ENCODE measurements at regions not wholly inside any gene's neighbourhood (a gene's known extent, or its start where the extent isn't known, plus 50 kb on each side); places are given as distances from the start of the nearest gene placed in this dataset.

- no peak for TF ChIP-seq CEBPB (IDR thresholded peaks at IDR 0.05)
- TF ChIP-seq REST (IDR thresholded peaks at IDR 0.05; ENCODE audit: low read depth) = no peak
- TF ChIP-seq MAX (IDR thresholded peaks at IDR 0.05) = no peak
- no peak for TF ChIP-seq NFIC (IDR thresholded peaks at IDR 0.05)
- no peak for TF ChIP-seq RAD21 (IDR thresholded peaks at IDR 0.05; ENCODE audit: low read depth)
- no peak for TF ChIP-seq EP300 (IDR thresholded peaks at IDR 0.05; ENCODE audit: borderline replicate concordance)
- no peak for TF ChIP-seq TEAD4 (IDR thresholded peaks at IDR 0.05)
- no peak for TF ChIP-seq YY1 (IDR thresholded peaks at IDR 0.05; ENCODE audit: low read depth)
- TF ChIP-seq USF1 (IDR thresholded peaks at IDR 0.05) = no peak
- TF ChIP-seq TAF1 (IDR thresholded peaks at IDR 0.05; ENCODE audit: low read depth) = no peak
- TF ChIP-seq TCF12 (IDR thresholded peaks at IDR 0.05; ENCODE audit: low read depth) = no peak
- TF ChIP-seq FOXM1 (IDR thresholded peaks at IDR 0.05; ENCODE audit: borderline replicate concordance, low read depth) = no peak
- TF ChIP-seq EGR1 (IDR thresholded peaks at IDR 0.05) = no peak
- TF ChIP-seq CREB1 (IDR thresholded peaks at IDR 0.05; ENCODE audit: low read depth) = no peak
These were observed 333.5 kb upstream of the SEMA6D start for GRCh38 chr15:47383801-47384200.
